OCI-LY7 (cell line): ENCODE measurements at regions not wholly inside any gene's neighbourhood (a gene's known extent, or its start where the extent isn't known, plus 50 kb on each side); places are given as distances from the start of the nearest gene placed in this dataset.

Experiments
- BruUV-seq: library from RNA; stranded (reverse); fragments of 400-500 nt; replicated peaks from 2 replicates; lab custom pipeline; 2021; lab: Mats Ljungman, UMichigan
- CTCF ChIA-PET: fragments of 300-600 bp; sonication (Branson Sonifier 250); formaldehyde crosslinking; loops from one replicate; lab custom pipeline; 2022; ENCODE audit warnings: antibody characterized with exemption; ENCODE audit not compliant: unreplicated experiment; lab: Charles Lee
- POLR2A ChIA-PET: fragments of 300-600 bp; sonication (Branson Sonifier 250); formaldehyde crosslinking; loops from one replicate; lab custom pipeline; 2022; ENCODE audit warnings: antibody characterized with exemption; lab: Charles Lee
- DNase-seq: peaks from one replicate; pipeline ENCODE4 v3.0.0-alpha.2; 2015; ENCODE audit warnings: low spot score
- H2AFZ ChIP-seq: fragments of 200-600 bp; sonication (generic), shearing (Covaris generic); 2 replicates; pipeline ENCODE4 v1.6.1; 2014; ENCODE audit warnings: mild to moderate bottlenecking, antibody characterized with exemption, low read length, moderate library complexity
- H3K27ac ChIP-seq: fragments of 200-600 bp; sonication (generic); 2 replicates; pipeline ENCODE4 v1.5.1; 2014; ENCODE audit warnings: mixed run types, low read depth, mild to moderate bottlenecking, moderate library complexity, low read length, inconsistent platforms; ENCODE audit not compliant: poor library complexity, severe bottlenecking
- H3K36me3 ChIP-seq: fragments of 200-600 bp; sonication (generic); 2 replicates; pipeline ENCODE4 v1.6.1; 2014; ENCODE audit warnings: mild to moderate bottlenecking, antibody characterized with exemption, low read length, moderate library complexity, mixed read lengths; ENCODE audit not compliant: insufficient read depth
- H3K4me1 ChIP-seq: fragments of 200-600 bp; sonication (generic); 2 replicates; pipeline ENCODE4 v1.5.1; 2014; ENCODE audit warnings: mild to moderate bottlenecking, low read length; ENCODE audit not compliant: insufficient read depth, poor library complexity, severe bottlenecking
- H3K4me2 ChIP-seq: fragments of 200-600 bp; sonication (generic); 2 replicates; pipeline ENCODE4 v1.6.1; 2014; ENCODE audit warnings: mild to moderate bottlenecking, low read length
- H3K4me3 ChIP-seq: fragments of 200-600 bp; sonication (generic); 2 replicates; pipeline ENCODE4 v1.5.1; 2014; ENCODE audit warnings: mild to moderate bottlenecking, low read depth, low read length; ENCODE audit not compliant: poor library complexity, severe bottlenecking
- H3K79me2 ChIP-seq: fragments of 200-600 bp; sonication (generic); 2 replicates; pipeline ENCODE4 v1.6.1; 2016; ENCODE audit warnings: low read depth, mild to moderate bottlenecking, low read length, moderate library complexity, mixed read lengths; ENCODE audit not compliant: insufficient read depth
- H3K9me2 ChIP-seq: fragments of 200-600 bp; sonication (generic); 2 replicates; pipeline ENCODE4 v1.6.1; 2016; ENCODE audit warnings: mild to moderate bottlenecking, low read length, mixed read lengths; ENCODE audit not compliant: insufficient read depth
- H3K9me3 ChIP-seq: fragments of 200-600 bp; sonication (generic); 2 replicates; pipeline ENCODE4 v1.6.1; 2014; ENCODE audit warnings: mild to moderate bottlenecking, mixed run types, low read length, mixed read lengths
- H4K20me1 ChIP-seq: fragments of 200-600 bp; sonication (generic); 2 replicates; pipeline ENCODE4 v1.6.1; 2014; ENCODE audit warnings: mild to moderate bottlenecking, antibody characterized with exemption, low read length, moderate library complexity, mixed read lengths; ENCODE audit not compliant: insufficient read depth
- EZH2phosphoT487 ChIP-seq: fragments of 200-600 bp; sonication (generic); IDR thresholded peaks from 2 replicates; pipeline ENCODE4 v1.6.1; 2018; ENCODE audit warnings: low read depth, borderline replicate concordance, mild to moderate bottlenecking, mixed run types, antibody characterized with exemption, low read length, moderate library complexity, mixed read lengths
- intact Hi-C: fragments of 100-400 bp; cut with micrococcal nuclease; formaldehyde crosslinking; loops from one replicate; pipeline ENCODE4 v1.10.0; 2022; ENCODE audit not compliant: unreplicated experiment
- TF ChIP-seq, protein P1 (sequence below): fragments of 200-600 bp; sonication (generic); conservative IDR thresholded peaks from 2 replicates; pipeline ENCODE4 v1.5.1; 2014; ENCODE audit warnings: mild to moderate bottlenecking, antibody characterized with exemption, low read length, moderate library complexity, mixed read lengths

DNA sequence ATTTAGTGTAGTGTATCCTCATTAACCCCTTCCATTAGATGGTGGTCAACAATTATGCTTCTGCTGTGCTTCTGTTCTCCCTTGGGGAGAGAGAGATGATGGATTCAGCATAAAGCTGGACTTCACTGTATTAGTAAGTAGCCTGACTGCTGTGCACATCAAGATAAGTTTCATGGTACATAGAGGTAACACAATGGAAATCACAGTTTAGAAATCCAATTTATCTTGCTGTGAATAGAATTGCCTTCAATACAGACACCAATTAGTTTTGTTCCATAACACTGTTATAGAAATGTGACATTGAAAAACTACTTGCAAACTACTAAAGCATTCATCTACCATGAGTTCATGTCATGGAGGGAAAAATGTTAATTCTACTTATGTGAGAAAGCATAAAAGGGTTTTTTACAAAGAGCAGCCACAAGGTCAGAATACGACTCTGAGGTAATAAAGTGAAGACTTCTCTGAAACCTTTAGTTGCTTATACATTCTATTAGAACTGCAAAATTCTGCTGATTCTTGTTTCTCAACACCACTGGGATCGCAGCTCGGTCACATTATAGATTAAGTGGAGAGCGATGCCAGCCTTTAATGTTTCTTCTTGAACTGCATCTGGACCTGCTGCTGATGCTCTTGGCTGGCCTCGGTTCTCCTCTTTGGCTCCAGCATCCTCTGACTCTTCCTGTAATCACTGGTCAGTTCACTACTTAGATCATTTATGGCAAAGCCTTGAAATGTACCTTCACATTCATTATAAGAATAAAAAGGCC lies 190.8 kb downstream of the ATP23 start:
- no TSS peak for BruUV-seq
- Histone ChIP-seq H3K9me2 (no peaks in the 10 kb centered on the region), H3K4me2 (no peak overlapping the region), H4K20me1 (no peaks in the 10 kb centered on the region), H3K4me1 (no peaks in the 10 kb centered on the region), H3K27ac (no peak overlapping the region), H3K9me3 (no peaks in the 10 kb centered on the region), H3K4me3 (no peak overlapping the region), H3K36me3 (no peaks in the 10 kb centered on the region), H2AFZ (no peak overlapping the region), H3K79me2 (no peaks in the 10 kb centered on the region)
- ChIA-PET CTCF (no interaction called here), POLR2A (no interaction called here)
- TF ChIP-seq, protein P1, sequence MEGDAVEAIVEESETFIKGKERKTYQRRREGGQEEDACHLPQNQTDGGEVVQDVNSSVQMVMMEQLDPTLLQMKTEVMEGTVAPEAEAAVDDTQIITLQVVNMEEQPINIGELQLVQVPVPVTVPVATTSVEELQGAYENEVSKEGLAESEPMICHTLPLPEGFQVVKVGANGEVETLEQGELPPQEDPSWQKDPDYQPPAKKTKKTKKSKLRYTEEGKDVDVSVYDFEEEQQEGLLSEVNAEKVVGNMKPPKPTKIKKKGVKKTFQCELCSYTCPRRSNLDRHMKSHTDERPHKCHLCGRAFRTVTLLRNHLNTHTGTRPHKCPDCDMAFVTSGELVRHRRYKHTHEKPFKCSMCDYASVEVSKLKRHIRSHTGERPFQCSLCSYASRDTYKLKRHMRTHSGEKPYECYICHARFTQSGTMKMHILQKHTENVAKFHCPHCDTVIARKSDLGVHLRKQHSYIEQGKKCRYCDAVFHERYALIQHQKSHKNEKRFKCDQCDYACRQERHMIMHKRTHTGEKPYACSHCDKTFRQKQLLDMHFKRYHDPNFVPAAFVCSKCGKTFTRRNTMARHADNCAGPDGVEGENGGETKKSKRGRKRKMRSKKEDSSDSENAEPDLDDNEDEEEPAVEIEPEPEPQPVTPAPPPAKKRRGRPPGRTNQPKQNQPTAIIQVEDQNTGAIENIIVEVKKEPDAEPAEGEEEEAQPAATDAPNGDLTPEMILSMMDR, result no peak
- no peak for TF ChIP-seq EZH2phosphoT487
- no peak for DNase-seq
- intact Hi-C loops, result no loop called here

DNA sequence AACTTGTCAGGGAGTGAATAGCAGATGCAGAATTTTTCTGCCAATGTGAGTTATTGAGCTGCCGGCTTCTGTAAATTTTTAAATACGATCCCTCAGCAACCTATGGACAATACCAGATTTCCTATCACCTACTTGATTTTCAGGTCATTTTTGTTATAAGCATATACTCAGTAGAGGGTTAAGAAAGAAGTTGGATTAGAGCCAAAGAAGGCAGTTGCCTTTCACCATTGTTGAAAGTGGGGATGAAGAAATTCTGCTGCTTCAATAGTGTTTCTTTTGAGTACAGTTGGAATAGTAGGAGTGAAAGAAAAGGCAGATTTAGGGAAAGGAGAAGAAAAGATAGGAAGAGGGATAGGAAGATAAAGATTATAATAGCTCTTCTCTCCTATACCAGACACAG lies 197.1 kb downstream of the ATP23 start:
- Histone ChIP-seq H3K4me3 (no peak overlapping the region), H3K27ac (no peak overlapping the region), H3K9me3 (no peaks in the 10 kb centered on the region), H3K4me2 (no peak overlapping the region), H3K9me2 (no peaks in the 10 kb centered on the region), H3K79me2 (no peaks in the 10 kb centered on the region), H4K20me1 (no peaks in the 10 kb centered on the region), H3K36me3 (no peaks in the 10 kb centered on the region), H3K4me1 (no peaks in the 10 kb centered on the region), H2AFZ (no peak overlapping the region)
- intact Hi-C loops, result no loop called here
- no TSS peak for BruUV-seq
- CTCF ChIA-PET, result no interaction called here
- POLR2A ChIA-PET, result no interaction called here
- no peak for DNase-seq
- TF ChIP-seq, protein P1, result no peak
- no peak for TF ChIP-seq EZH2phosphoT487

DNA sequence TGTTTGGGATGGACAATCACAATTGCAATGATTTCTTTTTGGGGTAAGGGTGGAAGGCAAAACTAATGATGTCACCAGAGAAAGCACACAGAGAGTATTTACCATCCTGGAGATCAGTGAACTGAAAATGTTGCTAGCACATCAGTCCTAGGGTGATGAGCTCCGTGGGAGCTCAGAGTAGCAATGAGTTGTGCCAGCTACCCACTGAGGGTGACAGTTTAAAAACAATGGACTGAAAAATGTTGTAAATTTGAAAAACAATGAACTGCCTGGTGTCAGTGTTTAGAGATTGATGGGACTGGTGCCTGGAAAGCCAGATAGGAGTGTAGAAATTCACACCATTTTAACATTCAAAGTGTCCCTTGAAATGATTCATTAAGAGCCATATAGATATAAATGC lies 198.5 kb downstream of the ATP23 start:
- intact Hi-C loops, result no loop called here
- Histone ChIP-seq H3K27ac (no peak overlapping the region), H2AFZ (no peak overlapping the region), H3K36me3 (no peaks in the 10 kb centered on the region), H3K79me2 (no peaks in the 10 kb centered on the region), H3K4me3 (no peak overlapping the region), H3K4me1 (no peaks in the 10 kb centered on the region), H3K9me2 (no peaks in the 10 kb centered on the region), H4K20me1 (no peaks in the 10 kb centered on the region), H3K9me3 (no peaks in the 10 kb centered on the region), H3K4me2 (no peak overlapping the region)
- ChIA-PET POLR2A (no interaction called here), CTCF (no interaction called here)
- no TSS peak for BruUV-seq
- no peak for TF ChIP-seq EZH2phosphoT487
- TF ChIP-seq, protein P1, result no peak
- DNase-seq, result no peak
